Right atrium auricular region (tissue), 2 donors: ENCODE measurements at regions not wholly inside any gene's neighbourhood (a gene's known extent, or its start where the extent isn't known, plus 50 kb on each side); places are given as distances from the start of the nearest gene placed in this dataset.
A peak's percentile ranks its signal among the peaks of the same experiment; 100 is the strongest.

Source experiments
- DNase-seq: peaks from one replicate; pipeline ENCODE4 v3.0.0-alpha.2; 2019; ENCODE audit warnings: low spot score
- H3K27ac ChIP-seq, 2 donors: fragments of 200-600 bp; sonication (generic); 1 replicate in 1 of 2; 2 replicates in 1 of 2; pipeline ENCODE4 v1.5.1; 2016 to 2019
- H3K27me3 ChIP-seq, 2 donors: fragments of 200-600 bp; sonication (generic); one replicate each; pipeline versions ENCODE4 v1.5.1 to v1.6.0; 2017 to 2019
- H3K36me3 ChIP-seq: fragments of 200-600 bp; sonication (generic); one replicate; pipeline ENCODE4 v1.5.1; 2016
- H3K4me1 ChIP-seq, 2 donors: fragments of 200-600 bp; sonication (generic); one replicate each; pipeline versions ENCODE4 v1.5.1 to v1.6.0; 2017 to 2019
- H3K4me3 ChIP-seq, 2 donors: fragments of 200-600 bp; sonication (generic); 1 replicate in 1 of 2; 2 replicates in 1 of 2; pipeline ENCODE4 v1.5.1; 2017 to 2019; ENCODE audit warnings: mild to moderate bottlenecking in 1 of 2, moderate library complexity in 1 of 2
- H3K9me3 ChIP-seq, 2 donors: fragments of 200-600 bp; sonication (generic); one replicate each; pipeline ENCODE4 v1.5.1; 2019
- TF ChIP-seq, protein P1 (sequence below), 2 donors: fragments of 200-600 bp; sonication (generic); IDR thresholded peaks; one replicate each; pipeline ENCODE4 v1.5.1; 2019; ENCODE audit warnings: antibody characterized with exemption in 2 of 2

DNA sequence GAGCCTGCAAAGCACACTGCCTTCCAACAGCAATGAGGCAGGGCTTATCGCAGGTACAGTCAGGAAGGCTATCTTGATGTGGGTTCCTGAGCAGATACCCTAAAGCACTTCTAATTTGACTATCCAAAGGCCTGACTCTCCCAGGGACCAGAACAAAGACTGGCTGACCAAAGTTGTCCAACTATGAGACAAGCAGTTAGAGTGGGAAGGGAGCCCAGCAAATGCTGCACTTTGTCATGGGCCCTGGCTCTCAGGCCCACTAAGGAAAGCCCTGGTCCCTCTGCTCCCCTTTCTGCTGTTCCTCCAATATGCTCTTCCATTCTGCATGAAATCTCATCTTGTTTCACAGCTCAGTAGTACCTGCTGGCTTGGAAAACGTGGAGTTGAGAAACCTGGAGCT, 391.0 kb downstream of the RAB28 start:
- Histone ChIP-seq H3K36me3 (no peaks in the 10 kb centered on the region), H3K4me1 (peaks cover 0 to 14% of the 10 kb centered on the region in 2 donors), H3K27ac (peak overlapping the region in 1 of 2 donors; percentile 56), H3K9me3 (no peaks in the 10 kb centered on the region), H3K27me3 (no peaks in the 10 kb centered on the region), H3K4me3 (no peak overlapping the region)
- no peak for DNase-seq
- TF ChIP-seq, protein P1, sequence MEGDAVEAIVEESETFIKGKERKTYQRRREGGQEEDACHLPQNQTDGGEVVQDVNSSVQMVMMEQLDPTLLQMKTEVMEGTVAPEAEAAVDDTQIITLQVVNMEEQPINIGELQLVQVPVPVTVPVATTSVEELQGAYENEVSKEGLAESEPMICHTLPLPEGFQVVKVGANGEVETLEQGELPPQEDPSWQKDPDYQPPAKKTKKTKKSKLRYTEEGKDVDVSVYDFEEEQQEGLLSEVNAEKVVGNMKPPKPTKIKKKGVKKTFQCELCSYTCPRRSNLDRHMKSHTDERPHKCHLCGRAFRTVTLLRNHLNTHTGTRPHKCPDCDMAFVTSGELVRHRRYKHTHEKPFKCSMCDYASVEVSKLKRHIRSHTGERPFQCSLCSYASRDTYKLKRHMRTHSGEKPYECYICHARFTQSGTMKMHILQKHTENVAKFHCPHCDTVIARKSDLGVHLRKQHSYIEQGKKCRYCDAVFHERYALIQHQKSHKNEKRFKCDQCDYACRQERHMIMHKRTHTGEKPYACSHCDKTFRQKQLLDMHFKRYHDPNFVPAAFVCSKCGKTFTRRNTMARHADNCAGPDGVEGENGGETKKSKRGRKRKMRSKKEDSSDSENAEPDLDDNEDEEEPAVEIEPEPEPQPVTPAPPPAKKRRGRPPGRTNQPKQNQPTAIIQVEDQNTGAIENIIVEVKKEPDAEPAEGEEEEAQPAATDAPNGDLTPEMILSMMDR (IDR thresholded peaks at IDR 0.05), result no peak

DNA sequence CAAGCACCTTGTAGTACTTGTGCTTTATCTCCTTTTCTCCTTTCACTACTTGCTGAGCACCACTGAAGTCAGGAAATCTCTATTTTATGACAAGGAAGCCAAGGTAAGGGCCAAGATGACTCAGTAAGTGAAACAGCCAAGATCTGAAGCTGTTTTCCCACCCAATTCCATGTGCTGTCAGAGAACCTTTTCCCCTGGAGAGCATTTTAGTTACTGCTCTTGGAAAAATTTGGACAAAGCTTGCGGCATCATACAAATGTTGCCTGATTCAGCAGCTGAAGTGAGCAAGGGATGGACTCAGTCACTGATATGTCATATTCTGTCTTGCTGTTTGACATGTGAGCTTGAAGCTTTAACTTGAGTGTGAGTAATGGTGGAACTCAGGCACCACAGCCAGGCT, 391.4 kb downstream of the RAB28 start:
- TF ChIP-seq, protein P1 (IDR thresholded peaks at IDR 0.05), result no peak
- no peaks in the 10 kb centered on the region for H3K27me3 ChIP-seq
- peak; percentile 60 for DNase-seq
- no peaks in the 10 kb centered on the region for H3K9me3 ChIP-seq
- no peak overlapping the region for H3K4me3 ChIP-seq
- H3K36me3 ChIP-seq, result no peaks in the 10 kb centered on the region
- H3K27ac ChIP-seq, result peak overlapping the region in 1 of 2 donors; percentile 56
- peaks cover 0 to 14% of the 10 kb centered on the region in 2 donors for H3K4me1 ChIP-seq

DNA sequence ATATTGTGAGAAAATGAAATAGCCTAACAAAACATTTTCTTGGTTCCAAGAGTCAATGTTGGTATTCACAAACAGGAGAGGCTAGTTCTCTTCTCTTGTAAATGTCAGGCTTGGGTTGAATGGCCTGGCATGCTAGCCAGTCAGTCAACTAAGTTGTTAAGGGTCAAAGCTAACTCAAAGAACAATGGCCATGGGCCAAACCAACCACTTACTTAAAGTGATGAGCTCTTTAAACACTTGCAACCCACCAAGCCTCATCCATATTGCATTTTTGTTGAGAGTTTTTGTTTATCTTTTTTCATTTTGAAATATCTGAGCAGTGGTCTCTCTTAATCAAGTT, 394.5 kb downstream of the RAB28 start:
- TF ChIP-seq, protein P1 (IDR thresholded peaks at IDR 0.05), result no peak
- H3K36me3 ChIP-seq, result no peaks in the 10 kb centered on the region
- H3K9me3 ChIP-seq, result no peaks in the 10 kb centered on the region
- H3K4me3 ChIP-seq, result no peak overlapping the region
- peak overlapping the region in 1 of 2 donors; percentile 43 for H3K27ac ChIP-seq
- DNase-seq, result no peak
- H3K27me3 ChIP-seq, result no peaks in the 10 kb centered on the region
- H3K4me1 ChIP-seq, result peaks cover 0 to 14% of the 10 kb centered on the region in 2 donors

DNA sequence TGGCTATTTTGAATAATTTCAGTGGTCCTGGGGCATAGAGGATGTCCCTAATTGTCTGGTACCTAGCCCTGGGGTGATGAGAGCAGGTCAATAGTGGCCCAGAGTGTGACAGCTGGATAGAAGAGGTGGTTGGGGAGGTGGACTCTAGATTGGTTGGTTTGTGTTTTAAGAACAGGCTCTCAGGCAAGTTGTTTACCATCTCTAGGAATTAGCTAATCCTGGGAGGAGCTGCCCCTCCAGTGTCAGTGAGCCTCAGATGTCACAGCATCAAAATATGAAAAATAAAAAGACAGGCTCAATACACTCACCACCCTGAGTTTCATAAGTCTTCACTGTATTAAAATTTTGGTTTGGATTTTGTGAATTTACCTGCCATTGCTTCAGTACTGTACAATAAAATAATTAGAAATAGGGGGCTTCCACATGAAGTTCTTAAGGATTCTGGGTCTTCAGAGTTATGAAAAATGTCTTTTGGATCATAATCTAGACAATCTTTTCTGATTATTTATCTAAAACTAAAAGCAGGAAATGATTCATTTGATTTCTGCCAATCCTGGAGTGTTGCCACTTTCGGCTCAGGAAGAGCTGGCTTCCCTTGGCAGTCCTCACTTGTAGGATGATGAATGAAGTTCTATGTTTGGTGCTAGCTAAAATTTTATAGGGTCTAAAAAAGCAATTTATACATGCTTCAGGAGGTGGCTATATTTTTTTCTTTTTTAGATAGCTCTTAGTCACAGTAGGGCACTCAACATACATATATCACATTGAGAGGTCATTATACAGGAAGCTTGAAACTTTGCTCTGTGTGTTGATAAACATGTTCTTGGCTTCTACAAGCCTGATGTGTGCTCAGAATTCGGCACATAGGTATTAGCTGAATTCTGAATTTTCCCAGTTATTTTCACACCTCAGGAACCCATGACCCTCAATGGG, 395.1 kb downstream of the RAB28 start:
- H3K27ac ChIP-seq, result peak overlapping the region in 1 of 2 donors; percentile 43
- no peak overlapping the region for H3K4me3 ChIP-seq
- H3K36me3 ChIP-seq, result no peaks in the 10 kb centered on the region
- TF ChIP-seq, protein P1 (IDR thresholded peaks at IDR 0.05), result no peak
- no peaks in the 10 kb centered on the region for H3K27me3 ChIP-seq
- H3K9me3 ChIP-seq, result no peaks in the 10 kb centered on the region
- no peak for DNase-seq
- peaks cover 0 to 14% of the 10 kb centered on the region in 2 donors for H3K4me1 ChIP-seq

DNA sequence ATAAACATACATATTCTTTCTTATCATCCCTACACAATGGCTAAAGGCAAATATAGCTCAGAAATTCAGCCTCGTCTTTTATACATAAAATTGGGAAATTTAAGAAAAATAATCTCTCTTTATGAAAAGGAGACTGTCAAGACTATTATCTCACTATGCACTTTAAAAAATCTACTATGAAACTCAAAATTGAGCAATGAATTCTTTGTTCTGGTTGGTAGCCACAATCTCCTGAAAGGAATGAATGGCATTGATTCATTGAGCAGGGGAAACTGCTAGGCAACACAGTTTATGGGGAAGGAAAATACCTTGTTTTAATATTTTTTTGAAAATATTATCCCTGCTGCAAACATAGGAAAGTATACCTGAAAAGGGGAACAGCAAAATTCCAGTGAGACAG, 397.1 kb downstream of the RAB28 start:
- Histone ChIP-seq H3K27me3 (no peaks in the 10 kb centered on the region), H3K4me1 (peaks cover 0 to 14% of the 10 kb centered on the region in 2 donors), H3K36me3 (no peaks in the 10 kb centered on the region), H3K4me3 (no peak overlapping the region), H3K27ac (no peak overlapping the region), H3K9me3 (peaks cover 0 to 3% of the 10 kb centered on the region in 2 donors)
- TF ChIP-seq, protein P1 (IDR thresholded peaks at IDR 0.05), result no peak
- no peak for DNase-seq
